GM12878 (cell line): ENCODE measurements at regions not wholly inside any gene's neighbourhood (a gene's known extent, or its start where the extent isn't known, plus 50 kb on each side); places are given as distances from the start of the nearest gene placed in this dataset.

Experiments used
- ATAC-seq: fragments of 200-7000 bp; cut with Tn5 transposase; 3 replicates; pipeline ENCODE4 v1.9.1; 2020; ENCODE audit warnings: mild to moderate bottlenecking, moderate library complexity
- BruUV-seq: library from RNA; stranded (reverse); fragments of 400-500 nt; replicated peaks from 2 replicates; lab custom pipeline; 2021; lab: Mats Ljungman, UMichigan
- CTCF ChIA-PET: fragments of 300-600 bp; sonication (Branson Sonifier 250); formaldehyde crosslinking; extraction: SDS; loops from one replicate; lab custom pipeline; 2021; ENCODE audit warnings: inconsistent platforms; lab: Yijun Ruan, JAX
- POLR2A ChIA-PET: fragments of 350-600 bp; formaldehyde crosslinking; extraction: SDS; loops from one replicate; lab custom pipeline; 2021; ENCODE audit warnings: inconsistent platforms; lab: Charles Lee
- RAD21 ChIA-PET: fragments of 300-600 bp; sonication (Branson Sonifier 250); formaldehyde crosslinking; loops from one replicate; lab custom pipeline; 2023; ENCODE audit warnings: antibody characterized with exemption; ENCODE audit not compliant: unreplicated experiment; lab: Charles Lee
- SMC1A ChIA-PET: fragments of 300-600 bp; sonication (Branson Sonifier 250); formaldehyde crosslinking; loops from one replicate; lab custom pipeline; 2023; ENCODE audit not compliant: unreplicated experiment, uncharacterized antibody; lab: Charles Lee
- DNase-seq: peaks from one replicate; pipeline ENCODE4 v3.0.0-alpha.2; 2011; ENCODE audit warnings: low read depth, low spot score
- FAIRE-seq: peaks from 3 replicates; lab custom pipeline; 2011; peaks lifted over from hg19 to GRCh38; lab: Jason Lieb, UNC
- H2AFZ ChIP-seq: 2 replicates; pipeline ENCODE4 v1.6.0; 2011; ENCODE audit warnings: low read depth, low read length, control low read depth; ENCODE audit not compliant: control insufficient read depth
- H3K27ac ChIP-seq: 2 replicates; pipeline ENCODE4 v1.5.1; 2011; ENCODE audit warnings: control low read depth; ENCODE audit not compliant: control insufficient read depth, insufficient read depth
- H3K27me3 ChIP-seq, 2 experiments: replicated peaks in 1 of 2; 2 replicates each; pipeline versions ENCODE4 v1.6.0 to v1.6.1; 2011; ENCODE audit warnings: low read length in 1 of 2; ENCODE audit not compliant: control insufficient read depth in 2 of 2, insufficient read depth in 2 of 2
- H3K36me3 ChIP-seq, 2 experiments: 2 replicates each; pipeline ENCODE4 v1.5.1; 2011; ENCODE audit warnings: low read length in 1 of 2; ENCODE audit not compliant: control insufficient read depth in 2 of 2, insufficient read depth in 2 of 2
- H3K4me1 ChIP-seq: 2 replicates; pipeline ENCODE4 v1.6.1; 2011; ENCODE audit warnings: mild to moderate bottlenecking, low read length, moderate library complexity, mixed read lengths; ENCODE audit not compliant: control insufficient read depth, insufficient read depth
- H3K4me2 ChIP-seq: 2 replicates; pipeline ENCODE4 v1.6.0; 2011; ENCODE audit warnings: control low read depth; ENCODE audit not compliant: control insufficient read depth, insufficient read depth
- H3K4me3 ChIP-seq: fragments of 200-600 bp; sonication (generic); 2 replicates; pipeline ENCODE4 v1.5.1; 2016
- H3K79me2 ChIP-seq: 2 replicates; pipeline ENCODE4 v1.6.0; 2011; ENCODE audit warnings: low read length; ENCODE audit not compliant: control insufficient read depth, insufficient read depth
- H3K9ac ChIP-seq: 2 replicates; pipeline ENCODE4 v1.8.0; 2011; ENCODE audit warnings: low read length, control low read depth, mixed read lengths; ENCODE audit not compliant: control insufficient read depth, insufficient read depth
- H3K9me3 ChIP-seq: replicated peaks from 3 replicates; pipeline ENCODE4 v1.5.1; 2011; ENCODE audit warnings: mild to moderate bottlenecking, low read length; ENCODE audit not compliant: control insufficient read depth, insufficient read depth
- H4K20me1 ChIP-seq: 2 replicates; pipeline ENCODE4 v1.6.0; 2011; ENCODE audit not compliant: control insufficient read depth, insufficient read depth
- ATF2 ChIP-seq: IDR thresholded peaks from 2 replicates; pipeline ENCODE4 v1.6.1; 2012; ENCODE audit warnings: low read length, inconsistent platforms
- BACH1 ChIP-seq: fragments of 450-650 bp; IDR thresholded peaks from 2 replicates; pipeline ENCODE4 v1.6.1; 2017; ENCODE audit warnings: mild to moderate bottlenecking, borderline replicate concordance
- CHD4 ChIP-seq: fragments of 200-600 bp; sonication (generic); IDR thresholded peaks from 2 replicates; pipeline ENCODE4 v1.6.1; 2016; ENCODE audit warnings: mild to moderate bottlenecking
- EP300 ChIP-seq, 2 experiments: fragments of 150-350 bp in 1 of 2; IDR thresholded peaks; 2 replicates each; pipeline ENCODE4 v1.6.1; 2011 to 2012; ENCODE audit warnings: low read depth in 2 of 2, low read length in 2 of 2, borderline replicate concordance in 1 of 2, improper control_type of control experiment in 1 of 2, inconsistent platforms in 1 of 2; ENCODE audit not compliant: control insufficient read depth in 1 of 2
- FOXM1 ChIP-seq: IDR thresholded peaks from 2 replicates; pipeline ENCODE4 v1.6.1; 2012; ENCODE audit warnings: low read depth, mild to moderate bottlenecking, inconsistent platforms, low read length, moderate library complexity
- IKZF1 ChIP-seq: fragments of 450-650 bp; conservative IDR thresholded peaks from 2 replicates; pipeline ENCODE4 v1.6.1; 2017; ENCODE audit warnings: antibody characterized with exemption, mild to moderate bottlenecking
- IRF4 ChIP-seq: IDR thresholded peaks from 2 replicates; pipeline ENCODE4 v1.6.1; 2011; ENCODE audit warnings: low read depth, low read length
- JUNB ChIP-seq: IDR thresholded peaks from 2 replicates; pipeline ENCODE4 v1.6.1; 2016; ENCODE audit warnings: antibody characterized with exemption, mild to moderate bottlenecking
- KAT2A ChIP-seq: conservative IDR thresholded peaks from 2 replicates; pipeline ENCODE4 v1.6.1; 2011; ENCODE audit warnings: low read depth, low read length; ENCODE audit not compliant: control insufficient read depth
- KDM1A ChIP-seq: fragments of 200-600 bp; sonication (generic); IDR thresholded peaks from 2 replicates; pipeline ENCODE4 v1.6.1; 2016; ENCODE audit warnings: borderline replicate concordance
- PAX5 ChIP-seq: IDR thresholded peaks from 2 replicates; pipeline ENCODE4 v1.6.1; 2011; ENCODE audit warnings: low read depth, low read length, borderline replicate concordance
- POU2F2 ChIP-seq: IDR thresholded peaks from 3 replicates; pipeline ENCODE4 v1.6.1; 2011; ENCODE audit warnings: low read depth, mild to moderate bottlenecking, low read length, borderline replicate concordance
- SIN3A ChIP-seq: IDR thresholded peaks from 2 replicates; pipeline ENCODE4 v1.6.1; 2012; ENCODE audit warnings: low read depth, low read length, improper control_type of control experiment
- SUPT20H ChIP-seq: IDR thresholded peaks from 2 replicates; pipeline ENCODE4 v1.6.1; 2011; ENCODE audit warnings: low read depth, mild to moderate bottlenecking, low read length, moderate library complexity, borderline replicate concordance; ENCODE audit not compliant: control insufficient read depth
- ZNF24 ChIP-seq: fragments of 450-650 bp; IDR thresholded peaks from 2 replicates; pipeline ENCODE4 v1.6.1; 2017; ENCODE audit warnings: antibody characterized with exemption, mild to moderate bottlenecking
- ZNF687 ChIP-seq: fragments of 450-650 bp; IDR thresholded peaks from 2 replicates; pipeline ENCODE4 v1.6.1; 2017; ENCODE audit warnings: mild to moderate bottlenecking, moderate library complexity
- WGBS: methylation state at CpG from one replicate; pipeline ENCODE4 v1.1.6; 2016; ENCODE audit warnings: low lambda C conversion rate; ENCODE audit not compliant: insufficient replicate concordance, insufficient coverage; ENCODE audit errors: missing lambda C conversion rate; 5-methylcytosine and 5-hydroxymethylcytosine counted together
- in situ Hi-C: fragments of 300-500 bp; cut with MboI; formaldehyde crosslinking; loops from 9 replicates; pipeline ENCODE4 v1.14.3; 2018; ENCODE audit warnings: mixed read lengths
- intact Hi-C: fragments of 100-400 bp; cut with micrococcal nuclease; formaldehyde crosslinking; loops from one replicate; pipeline ENCODE4 v1.14.2; 2022; ENCODE audit not compliant: unreplicated experiment

- TF ChIP-seq ZNF24 (no peak), CHD4 (no peak), ZNF687 (no peak), PAX5 (no peak), IRF4 (no peak), SIN3A (no peak), FOXM1 (no peak)
Observed at GRCh38 chr2:145543155-145543554, 1023.2 kb upstream of the ZEB2 start (continued).

DNA sequence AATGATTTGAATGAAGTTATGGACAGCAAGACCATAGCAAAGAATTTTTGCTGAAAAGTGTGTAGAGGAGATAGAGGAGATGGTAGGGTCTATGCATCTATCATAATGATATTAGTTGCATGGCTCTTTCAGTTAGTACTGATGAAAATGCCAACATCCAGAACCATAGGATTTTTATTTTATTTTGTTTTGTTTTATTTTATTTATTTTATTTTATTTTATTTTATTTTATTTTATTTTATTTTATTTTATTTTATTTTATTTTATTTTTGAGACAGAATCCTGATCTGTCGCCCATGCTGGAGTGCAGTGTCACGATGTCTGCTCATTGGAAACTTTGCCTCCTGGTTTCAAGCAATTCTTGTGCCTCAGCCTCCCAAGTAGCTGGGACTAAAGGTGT, 1021.1 kb upstream of the ZEB2 start:
- FAIRE-seq (no peak), ATAC-seq (no peak), DNase-seq (no peak)
- in situ Hi-C loops (no loop called here), intact Hi-C loops (no loop called here)
- Histone ChIP-seq H3K4me3 (no peak overlapping the region), H3K27ac (no peak overlapping the region), H3K27me3 (no peaks in the 10 kb centered on the region), H2AFZ (no peak overlapping the region), H3K9ac (no peak overlapping the region), H3K36me3 (no peaks in the 10 kb centered on the region), H3K9me3 (no peaks in the 10 kb centered on the region), H3K4me1 (no peaks in the 10 kb centered on the region), H4K20me1 (no peaks in the 10 kb centered on the region), H3K4me2 (no peak overlapping the region), H3K79me2 (no peaks in the 10 kb centered on the region)
- CTCF ChIA-PET: no interaction called here
- RAD21 ChIA-PET: no interaction called here
- WGBS: 35% methylated on average over 2 of the region's 2 CpGs
- SMC1A ChIA-PET: no interaction called here
- POLR2A ChIA-PET: no interaction called here
- BruUV-seq: no TSS peak
- no peak for TF ChIP-seq ATF2
- no peak for TF ChIP-seq KDM1A
- TF ChIP-seq SUPT20H: no peak
- TF ChIP-seq ZNF687: no peak
- TF ChIP-seq IKZF1: no peak
- TF ChIP-seq JUNB: no peak
- TF ChIP-seq POU2F2: no peak
- no peak for TF ChIP-seq BACH1
- no peak for TF ChIP-seq EP300 (IDR thresholded peaks at IDR 0.05; ENCODE audit: borderline replicate concordance in 1 of 2, control insufficient read depth in 1 of 2, low read depth in 2 of 2, low read length in 2 of 2)
- no peak for TF ChIP-seq KAT2A
